Liver (tissue), 8 donors: ENCODE measurements at regions not wholly inside any gene's neighbourhood (a gene's known extent, or its start where the extent isn't known, plus 50 kb on each side); places are given as distances from the start of the nearest gene placed in this dataset.

ENCODE experiments used
- DNase-seq: peaks from one replicate; pipeline ENCODE4 v3.0.0-alpha.2; 2017; ENCODE audit warnings: low spot score
- H3K27ac ChIP-seq, 2 donors: one replicate each; pipeline ENCODE4 v1.7.0; 2013; ENCODE audit warnings: inconsistent platforms in 2 of 2, low read length in 2 of 2, control low read depth in 1 of 2, low read depth in 1 of 2, mild to moderate bottlenecking in 1 of 2
- H3K27me3 ChIP-seq, 4 donors: one replicate each; pipeline versions ENCODE4 v1.6.1 to v1.7.0; 2013; ENCODE audit warnings: low read length in 3 of 4, inconsistent platforms in 1 of 4, mild to moderate bottlenecking in 1 of 4, moderate library complexity in 1 of 4; ENCODE audit not compliant: control insufficient read depth in 4 of 4, insufficient read depth in 4 of 4
- H3K36me3 ChIP-seq, 4 donors: one replicate each; pipeline versions ENCODE4 v1.6.1 to v1.7.0; 2013; ENCODE audit warnings: low read length in 3 of 4, mild to moderate bottlenecking in 3 of 4, low read depth in 1 of 4, moderate library complexity in 1 of 4; ENCODE audit not compliant: control insufficient read depth in 4 of 4, insufficient read depth in 3 of 4
- H3K4me1 ChIP-seq, 4 donors: one replicate each; pipeline versions ENCODE4 v1.6.1 to v1.7.0; 2013; ENCODE audit warnings: low read length in 3 of 4, mild to moderate bottlenecking in 3 of 4, moderate library complexity in 1 of 4; ENCODE audit not compliant: control insufficient read depth in 4 of 4, insufficient read depth in 4 of 4
- H3K4me3 ChIP-seq, 3 donors: one replicate each; pipeline versions ENCODE4 v1.6.1 to v1.7.0; 2013; ENCODE audit warnings: low read length in 3 of 3, control low read depth in 1 of 3, low read depth in 1 of 3, mild to moderate bottlenecking in 1 of 3
- H3K9ac ChIP-seq, 2 donors: one replicate each; pipeline ENCODE4 v1.7.0; 2013; ENCODE audit warnings: low read length in 2 of 2, mild to moderate bottlenecking in 2 of 2, moderate library complexity in 2 of 2, control low read depth in 1 of 2, low read depth in 1 of 2
- H3K9me3 ChIP-seq, 4 donors: one replicate each; pipeline versions ENCODE4 v1.6.1 to v1.7.0; 2013; ENCODE audit warnings: low read length in 3 of 4; ENCODE audit not compliant: control insufficient read depth in 4 of 4
- EGR1 ChIP-seq, 2 donors: IDR thresholded peaks; 2 replicates each; pipeline ENCODE4 v1.6.1; 2016 to 2018; ENCODE audit warnings: antibody characterized with exemption in 2 of 2, low read depth in 2 of 2
- FOXA1 ChIP-seq: IDR thresholded peaks from 2 replicates; pipeline ENCODE4 v1.6.1; 2016; ENCODE audit warnings: antibody characterized with exemption
- FOXA2 ChIP-seq: IDR thresholded peaks from 2 replicates; pipeline ENCODE4 v1.6.1; 2016; ENCODE audit warnings: antibody characterized with exemption
- GABPA ChIP-seq, 2 donors: IDR thresholded peaks in 1 of 2; conservative IDR thresholded peaks in 1 of 2; 2 replicates each; pipeline ENCODE4 v1.6.1; 2016; ENCODE audit warnings: antibody characterized with exemption in 2 of 2, mild to moderate bottlenecking in 1 of 2, moderate library complexity in 1 of 2
- HNF4A ChIP-seq, 2 donors: conservative IDR thresholded peaks; 2 replicates each; pipeline ENCODE4 v1.6.1; 2016; ENCODE audit warnings: antibody characterized with exemption in 2 of 2, mild to moderate bottlenecking in 2 of 2
- HNF4G ChIP-seq: IDR thresholded peaks from 2 replicates; pipeline ENCODE4 v1.6.1; 2016; ENCODE audit warnings: antibody characterized with exemption
- JUND ChIP-seq, 2 donors: IDR thresholded peaks; 2 replicates each; pipeline ENCODE4 v1.6.1; 2016; ENCODE audit warnings: antibody characterized with exemption in 2 of 2
- MAX ChIP-seq: IDR thresholded peaks from 2 replicates; pipeline ENCODE4 v1.6.1; 2016; ENCODE audit warnings: antibody characterized with exemption
- NR2F2 ChIP-seq: IDR thresholded peaks from 2 replicates; pipeline ENCODE4 v1.6.1; 2016; ENCODE audit warnings: antibody characterized with exemption
- RAD21 ChIP-seq, 2 donors: IDR thresholded peaks; 2 replicates each; pipeline ENCODE4 v1.6.1; 2016; ENCODE audit warnings: antibody characterized with exemption in 2 of 2, mild to moderate bottlenecking in 2 of 2
- REST ChIP-seq: IDR thresholded peaks from 2 replicates; pipeline ENCODE4 v1.6.1; 2016; ENCODE audit warnings: antibody characterized with exemption, mild to moderate bottlenecking
- RXRA ChIP-seq, 2 donors: IDR thresholded peaks; 2 replicates each; pipeline ENCODE4 v1.6.1; 2017 to 2018; ENCODE audit warnings: antibody characterized with exemption in 2 of 2, mild to moderate bottlenecking in 1 of 2
- SP1 ChIP-seq: IDR thresholded peaks from 2 replicates; pipeline ENCODE4 v1.6.1; 2018; ENCODE audit warnings: antibody characterized with exemption, mild to moderate bottlenecking
- TAF1 ChIP-seq: conservative IDR thresholded peaks from 2 replicates; pipeline ENCODE4 v1.6.1; 2016; ENCODE audit warnings: antibody characterized with exemption, mild to moderate bottlenecking
- ZBTB33 ChIP-seq: IDR thresholded peaks from 2 replicates; pipeline ENCODE4 v1.6.1; 2016; ENCODE audit warnings: antibody characterized with exemption
- WGBS: extraction: QIAGEN DNeasy Blood & Tissue Kit; methylation state at CpG from one replicate; pipeline ENCODE4 v1.1.7; 2013; 5-methylcytosine and 5-hydroxymethylcytosine counted together
- TF ChIP-seq, protein P1 (sequence below): IDR thresholded peaks from 2 replicates; pipeline ENCODE4 v1.6.1; 2016; ENCODE audit warnings: antibody characterized with exemption
- TF ChIP-seq, protein P2 (sequence below): fragments of 150-350 bp; IDR thresholded peaks from 2 replicates; pipeline ENCODE4 v1.5.1; 2017; ENCODE audit warnings: improper control_type of control experiment, low read depth, low read length; ENCODE audit not compliant: missing input control
- donor health status: healthy.
- donor health status: healthy.
- donor health status: healthy.
- donor health status: healthy.
- donor health status: healthy.

DNA sequence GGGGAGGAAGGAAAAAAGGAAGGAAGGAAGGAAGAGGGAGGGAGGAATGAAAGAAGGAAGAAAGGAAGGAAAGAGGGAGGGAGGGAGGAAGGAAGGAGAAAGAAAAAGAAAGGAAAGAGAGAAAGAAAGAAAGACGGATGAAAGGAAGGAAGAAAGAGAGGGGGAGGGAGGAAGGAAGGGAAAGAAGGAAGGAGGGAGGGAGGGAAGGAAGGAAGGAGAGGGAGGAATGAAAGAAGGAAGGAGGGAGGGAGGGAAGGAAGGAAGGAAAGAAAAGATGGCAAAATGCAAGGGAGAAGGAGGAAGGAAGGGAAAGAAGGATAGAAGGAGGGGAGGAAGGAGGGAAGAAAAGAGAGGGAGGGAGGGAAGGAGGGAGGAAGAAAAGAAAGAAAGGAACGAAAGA lies 257.3 kb upstream of the C16orf82 start:
- Histone ChIP-seq H3K4me1 (no peaks in the 10 kb centered on the region), H3K36me3 (no peaks in the 10 kb centered on the region), H3K27me3 (peaks cover 0 to 4% (median 0%) of the 10 kb centered on the region in 4 donors), H3K9ac (no peak overlapping the region), H3K4me3 (no peak overlapping the region), H3K9me3 (peaks cover 0 to 6% (median 0%) of the 10 kb centered on the region in 4 donors), H3K27ac (no peak overlapping the region)
- no peak for DNase-seq
- TF ChIP-seq FOXA1 (no peak), ZBTB33 (no peak), HNF4G (no peak), JUND (IDR thresholded peaks at IDR 0.05) (no peak), SP1 (no peak), MAX (no peak), FOXA2 (no peak), EGR1 (IDR thresholded peaks at IDR 0.05; ENCODE audit: low read depth in 2 of 2) (no peak)
- 43% methylated on average over 2 of the region's 2 CpGs for WGBS

DNA sequence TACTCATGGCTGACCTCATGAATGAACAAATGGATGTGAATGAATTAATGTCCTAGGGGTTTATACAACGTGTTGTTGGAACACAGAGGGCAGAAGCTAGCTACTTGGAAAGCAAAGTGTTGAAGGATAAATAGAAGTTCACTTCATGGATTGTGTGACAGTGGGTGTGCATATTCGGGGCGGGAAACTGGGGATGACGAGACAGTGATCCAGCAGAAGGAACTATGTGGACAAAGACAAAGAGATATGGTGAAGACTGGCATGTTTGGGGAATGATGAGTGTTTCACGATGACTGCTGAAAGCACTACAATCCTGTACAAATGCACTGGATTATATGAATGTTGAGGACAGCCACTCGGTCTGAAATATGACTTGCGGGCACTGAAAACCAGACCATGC lies 250.5 kb upstream of the C16orf82 start:
- DNase-seq = no peak
- TF ChIP-seq FOXA1 = no peak
- no peak for TF ChIP-seq REST
- no peak for TF ChIP-seq HNF4A (conservative IDR thresholded peaks at IDR 0.05)
- TF ChIP-seq EGR1 (IDR thresholded peaks at IDR 0.05; ENCODE audit: low read depth in 2 of 2) = no peak
- no peak for TF ChIP-seq GABPA (IDR thresholded peaks at IDR 0.05 in 1 of 2, conservative IDR thresholded peaks at IDR 0.05 in 1 of 2)
- TF ChIP-seq, protein P1, sequence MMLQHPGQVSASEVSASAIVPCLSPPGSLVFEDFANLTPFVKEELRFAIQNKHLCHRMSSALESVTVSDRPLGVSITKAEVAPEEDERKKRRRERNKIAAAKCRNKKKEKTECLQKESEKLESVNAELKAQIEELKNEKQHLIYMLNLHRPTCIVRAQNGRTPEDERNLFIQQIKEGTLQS = no peak
- TF ChIP-seq NR2F2 = no peak
- no peak for TF ChIP-seq RAD21 (IDR thresholded peaks at IDR 0.05)
- no peak for TF ChIP-seq SP1
- TF ChIP-seq TAF1 = no peak
- TF ChIP-seq FOXA2 = no peak
- TF ChIP-seq MAX = no peak
- TF ChIP-seq, protein P2, sequence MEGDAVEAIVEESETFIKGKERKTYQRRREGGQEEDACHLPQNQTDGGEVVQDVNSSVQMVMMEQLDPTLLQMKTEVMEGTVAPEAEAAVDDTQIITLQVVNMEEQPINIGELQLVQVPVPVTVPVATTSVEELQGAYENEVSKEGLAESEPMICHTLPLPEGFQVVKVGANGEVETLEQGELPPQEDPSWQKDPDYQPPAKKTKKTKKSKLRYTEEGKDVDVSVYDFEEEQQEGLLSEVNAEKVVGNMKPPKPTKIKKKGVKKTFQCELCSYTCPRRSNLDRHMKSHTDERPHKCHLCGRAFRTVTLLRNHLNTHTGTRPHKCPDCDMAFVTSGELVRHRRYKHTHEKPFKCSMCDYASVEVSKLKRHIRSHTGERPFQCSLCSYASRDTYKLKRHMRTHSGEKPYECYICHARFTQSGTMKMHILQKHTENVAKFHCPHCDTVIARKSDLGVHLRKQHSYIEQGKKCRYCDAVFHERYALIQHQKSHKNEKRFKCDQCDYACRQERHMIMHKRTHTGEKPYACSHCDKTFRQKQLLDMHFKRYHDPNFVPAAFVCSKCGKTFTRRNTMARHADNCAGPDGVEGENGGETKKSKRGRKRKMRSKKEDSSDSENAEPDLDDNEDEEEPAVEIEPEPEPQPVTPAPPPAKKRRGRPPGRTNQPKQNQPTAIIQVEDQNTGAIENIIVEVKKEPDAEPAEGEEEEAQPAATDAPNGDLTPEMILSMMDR = no peak
- TF ChIP-seq RXRA (IDR thresholded peaks at IDR 0.05) = no peak
- no peak for TF ChIP-seq ZBTB33
- WGBS = 48% methylated on average over 7 of the region's 7 CpGs
- no peaks in the 10 kb centered on the region for H3K36me3 ChIP-seq
- H3K9me3 ChIP-seq = peaks cover 0 to 6% (median 0%) of the 10 kb centered on the region in 4 donors
- no peaks in the 10 kb centered on the region for H3K4me1 ChIP-seq
- H3K9ac ChIP-seq = no peak overlapping the region
- no peaks in the 10 kb centered on the region for H3K27me3 ChIP-seq
- no peak overlapping the region for H3K27ac ChIP-seq
- no peak overlapping the region for H3K4me3 ChIP-seq
